ENCODE measurements at regions not wholly inside any gene's neighbourhood (a gene's known extent, or its start where the extent isn't known, plus 50 kb on each side); places are given as distances from the start of the nearest gene placed in this dataset.
"Not testable (repeated sequence)": the region's sequence is repeated elsewhere in the genome, so short reads cannot be mapped to it uniquely, and the experiment has no call there.

GRCh38 chr3:124636101-124636862, 94.0 kb upstream of the UMPS start:
- H3K36me3 Mint-ChIP-seq: no peaks in the 10 kb centered on the region
- no peaks in the 10 kb centered on the region for H3K27me3 Mint-ChIP-seq
- peaks cover 63% of the 10 kb centered on the region for H3K4me1 Mint-ChIP-seq
- ATAC-seq: no peak
- no peaks in the 10 kb centered on the region for H3K9me3 Mint-ChIP-seq
- peak overlapping the region; percentile 5 for H3K27ac Mint-ChIP-seq
- H3K4me3 Mint-ChIP-seq: no peak overlapping the region

- H3K9me3 Mint-ChIP-seq: no peaks in the 10 kb centered on the region
- H3K27ac Mint-ChIP-seq: peak overlapping the region; percentile 5
- no peaks in the 10 kb centered on the region for H3K36me3 Mint-ChIP-seq
- no peak overlapping the region for H3K4me3 Mint-ChIP-seq
- H3K4me1 Mint-ChIP-seq: peaks cover 69% of the 10 kb centered on the region
- no peak for ATAC-seq
- no peaks in the 10 kb centered on the region for H3K27me3 Mint-ChIP-seq
Measured at GRCh38 chr3:124636863-124637296, 93.4 kb upstream of the UMPS start.

DNA sequence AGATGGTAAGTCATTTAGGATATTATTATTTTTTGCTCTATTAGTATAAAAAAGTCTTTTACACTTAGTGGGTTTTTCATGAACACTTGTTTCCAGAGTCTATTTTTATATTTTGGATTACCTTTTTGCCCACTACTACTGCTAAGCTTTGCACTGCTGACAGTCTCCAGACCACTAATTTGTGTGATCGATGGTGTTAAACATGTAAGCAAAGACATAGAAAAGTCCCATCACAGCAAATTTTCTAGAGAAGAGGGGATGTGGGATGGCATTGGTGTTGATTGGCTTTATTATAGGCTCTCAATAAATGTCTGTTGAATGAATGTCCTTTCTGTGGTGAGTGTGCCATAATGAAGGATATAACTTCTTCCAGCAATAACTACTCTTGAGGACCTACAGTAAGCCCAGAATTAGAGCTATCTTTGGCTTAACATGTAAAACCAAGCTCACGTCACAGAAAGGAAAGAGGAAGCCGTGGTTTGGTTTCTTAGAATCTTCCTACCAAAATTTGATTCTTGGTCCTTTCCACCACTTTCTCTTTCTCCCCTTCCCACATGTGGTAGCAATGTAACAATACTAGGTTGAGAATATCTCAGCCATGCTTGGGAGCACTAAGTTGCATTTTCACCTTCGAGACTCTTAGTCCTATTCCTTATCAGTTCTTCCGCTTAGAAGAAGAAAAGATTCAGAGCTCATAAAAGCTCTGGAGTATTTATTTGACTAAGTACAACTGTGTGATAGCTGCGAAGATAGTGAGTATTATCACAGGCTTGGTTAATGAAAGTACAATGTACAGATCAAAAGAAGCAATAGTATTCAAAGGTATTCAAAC, 90.6 kb upstream of the UMPS start:
- H3K4me1 Mint-ChIP-seq: peaks cover 68% of the 10 kb centered on the region
- no peaks in the 10 kb centered on the region for H3K36me3 Mint-ChIP-seq
- peak overlapping the region; percentile 77 for H3K27ac Mint-ChIP-seq
- peak overlapping the region; percentile 74 for H3K4me3 Mint-ChIP-seq
- H3K27me3 Mint-ChIP-seq: no peaks in the 10 kb centered on the region
- ATAC-seq: peak; percentile 80
- H3K9me3 Mint-ChIP-seq: no peaks in the 10 kb centered on the region

GRCh38 chr3:124640635-124641306, 89.5 kb upstream of the UMPS start:
- Mint-ChIP-seq H3K27ac (peak overlapping the region; percentile 77), H3K4me3 (peak overlapping the region; percentile 74), H3K27me3 (no peaks in the 10 kb centered on the region), H3K9me3 (peaks cover 3% of the 10 kb centered on the region), H3K4me1 (peaks cover 69% of the 10 kb centered on the region), H3K36me3 (no peaks in the 10 kb centered on the region)
- ATAC-seq: no peak

- no peak overlapping the region for H3K27ac Mint-ChIP-seq
- H3K9me3 Mint-ChIP-seq: peaks cover 3% of the 10 kb centered on the region
- peaks cover 60% of the 10 kb centered on the region for H3K4me1 Mint-ChIP-seq
- H3K36me3 Mint-ChIP-seq: no peaks in the 10 kb centered on the region
- no peak for ATAC-seq
- H3K4me3 Mint-ChIP-seq: no peak overlapping the region
- no peaks in the 10 kb centered on the region for H3K27me3 Mint-ChIP-seq
Measured at GRCh38 chr3:124643453-124643852, 86.8 kb upstream of the UMPS start.

- not testable (repeated sequence) for H3K36me3 Mint-ChIP-seq, H3K9me3 Mint-ChIP-seq, H3K27me3 Mint-ChIP-seq, H3K4me3 Mint-ChIP-seq, H3K27ac Mint-ChIP-seq, ATAC-seq
- H3K4me1 Mint-ChIP-seq: peaks cover 60% of the 10 kb centered on the region
Measured at GRCh38 chr3:124646186-124646585, 84.1 kb upstream of the UMPS start.

DNA sequence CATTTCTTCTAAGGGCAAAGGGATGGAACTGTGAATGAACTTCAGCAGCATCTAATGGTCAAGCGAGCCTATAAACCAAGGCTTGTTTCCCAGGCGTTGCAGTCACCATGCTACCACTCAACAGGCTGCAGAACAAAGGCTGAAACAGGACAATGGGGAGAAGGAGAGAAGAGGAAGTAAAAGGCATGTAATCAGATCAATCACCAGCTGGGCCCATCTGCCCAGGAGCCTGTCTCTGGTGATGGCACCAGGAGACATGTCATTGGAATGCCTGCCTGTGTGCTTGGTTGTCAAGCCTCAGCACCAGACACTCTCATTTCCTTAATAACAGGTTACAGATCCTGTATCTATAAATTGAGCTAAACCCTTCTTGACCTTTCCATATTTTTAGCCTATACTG, 81.7 kb upstream of the UMPS start:
- peak; percentile 34 for ATAC-seq
- Mint-ChIP-seq H3K36me3 (no peaks in the 10 kb centered on the region), H3K27ac (no peak overlapping the region), H3K9me3 (peaks cover 6% of the 10 kb centered on the region), H3K27me3 (no peaks in the 10 kb centered on the region), H3K4me1 (peaks cover 64% of the 10 kb centered on the region), H3K4me3 (no peak overlapping the region)

DNA sequence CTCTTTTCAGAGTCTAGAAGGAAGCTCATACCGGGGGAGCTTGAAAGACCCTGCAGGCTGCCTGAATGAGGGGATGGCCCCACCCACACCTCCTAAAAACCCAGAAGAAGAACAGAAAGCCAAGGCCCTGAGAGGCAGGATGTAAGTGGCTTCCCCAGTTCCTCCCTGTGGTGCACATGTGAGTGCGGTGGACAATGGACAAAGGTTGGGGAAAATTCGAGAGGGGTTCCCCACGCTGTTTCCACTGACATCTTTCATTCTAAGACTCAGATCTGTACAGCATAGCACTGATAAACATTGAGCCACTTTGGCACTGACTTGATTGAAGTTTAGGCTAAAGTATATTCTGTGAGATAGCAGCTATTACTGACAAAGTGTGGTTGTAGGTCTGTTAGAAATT, 79.5 kb upstream of the UMPS start:
- Mint-ChIP-seq H3K36me3 (no peaks in the 10 kb centered on the region), H3K9me3 (peaks cover 3% of the 10 kb centered on the region), H3K27ac (peak overlapping the region; percentile 67), H3K4me3 (peak overlapping the region; percentile 27), H3K4me1 (peaks cover 51% of the 10 kb centered on the region), H3K27me3 (no peaks in the 10 kb centered on the region)
- ATAC-seq: peak; percentile 90

DNA sequence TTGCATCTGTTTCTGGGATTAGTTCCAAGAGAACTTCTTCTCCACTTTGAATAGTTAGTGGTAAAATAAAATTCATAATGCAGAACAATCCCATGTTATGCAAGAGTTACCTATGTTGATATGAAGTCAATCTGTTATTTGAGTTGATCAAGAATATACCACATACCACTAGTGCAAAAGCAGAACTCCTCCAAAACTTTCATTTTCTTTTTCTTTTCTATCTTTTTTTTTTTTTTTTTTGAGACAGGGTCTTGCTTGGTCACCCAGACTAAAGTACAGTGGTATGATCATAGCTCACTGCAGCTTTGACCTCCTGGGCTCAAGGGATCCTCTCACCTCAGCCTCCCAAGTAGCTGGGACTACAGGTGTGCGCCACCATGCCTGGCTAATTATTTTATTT, 78.8 kb upstream of the UMPS start:
- peak overlapping the region; percentile 67 for H3K27ac Mint-ChIP-seq
- peak; percentile 13 for ATAC-seq
- H3K27me3 Mint-ChIP-seq, H3K4me3 Mint-ChIP-seq, H3K36me3 Mint-ChIP-seq, H3K9me3 Mint-ChIP-seq: not testable (repeated sequence)
- peaks cover 50% of the 10 kb centered on the region for H3K4me1 Mint-ChIP-seq

- Mint-ChIP-seq H3K4me3 (no peak overlapping the region), H3K36me3 (no peaks in the 10 kb centered on the region), H3K4me1 (peaks cover 53% of the 10 kb centered on the region), H3K27me3 (no peaks in the 10 kb centered on the region), H3K9me3 (peaks cover 3% of the 10 kb centered on the region), H3K27ac (peak overlapping the region; percentile 67)
- peak; percentile 24 for ATAC-seq
Measured at GRCh38 chr3:124652009-124652408, 78.2 kb upstream of the UMPS start.

GRCh38 chr3:124653071-124653796, 77.0 kb upstream of the UMPS start:
- H3K9me3 Mint-ChIP-seq: peaks cover 3% of the 10 kb centered on the region
- peaks cover 56% of the 10 kb centered on the region for H3K4me1 Mint-ChIP-seq
- H3K36me3 Mint-ChIP-seq: no peaks in the 10 kb centered on the region
- peak overlapping the region; percentile 67 for H3K27ac Mint-ChIP-seq
- no peak for ATAC-seq
- H3K27me3 Mint-ChIP-seq: peaks cover 5% of the 10 kb centered on the region
- no peak overlapping the region for H3K4me3 Mint-ChIP-seq

GRCh38 chr3:124653797-124654469, 76.3 kb upstream of the UMPS start:
- Mint-ChIP-seq H3K27ac (no peak overlapping the region), H3K36me3 (no peaks in the 10 kb centered on the region), H3K4me1 (peaks cover 49% of the 10 kb centered on the region), H3K9me3 (peaks cover 3% of the 10 kb centered on the region), H3K4me3 (no peak overlapping the region), H3K27me3 (peaks cover 8% of the 10 kb centered on the region)
- no peak for ATAC-seq

DNA sequence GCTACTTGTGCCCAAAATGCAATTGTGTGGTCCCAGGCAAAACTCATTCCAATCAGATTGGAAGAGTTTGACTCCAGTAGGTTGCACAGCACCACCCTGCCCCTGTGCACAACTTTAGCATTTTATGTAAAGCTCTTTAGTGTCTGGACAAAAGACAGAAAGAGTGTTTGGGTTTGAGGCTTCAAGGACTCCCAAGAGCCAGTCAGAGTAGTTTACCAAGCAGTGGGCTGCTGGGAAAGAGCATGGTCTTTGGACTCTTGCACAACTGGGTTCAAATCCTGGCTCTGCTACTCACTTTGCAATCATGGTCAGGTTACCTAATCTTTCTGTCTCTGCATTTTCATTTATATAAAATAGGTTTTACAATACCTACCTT, 75.8 kb upstream of the UMPS start:
- ATAC-seq: no peak
- peaks cover 49% of the 10 kb centered on the region for H3K4me1 Mint-ChIP-seq
- no peak overlapping the region for H3K27ac Mint-ChIP-seq
- H3K36me3 Mint-ChIP-seq: no peaks in the 10 kb centered on the region
- peaks cover 8% of the 10 kb centered on the region for H3K27me3 Mint-ChIP-seq
- H3K9me3 Mint-ChIP-seq: peaks cover 3% of the 10 kb centered on the region
- no peak overlapping the region for H3K4me3 Mint-ChIP-seq

- H3K4me1 Mint-ChIP-seq: peaks cover 36% of the 10 kb centered on the region
- peaks cover 8% of the 10 kb centered on the region for H3K27me3 Mint-ChIP-seq
- H3K4me3 Mint-ChIP-seq: no peak overlapping the region
- no peak for ATAC-seq
- H3K27ac Mint-ChIP-seq: no peak overlapping the region
- peaks cover 3% of the 10 kb centered on the region for H3K9me3 Mint-ChIP-seq
- no peaks in the 10 kb centered on the region for H3K36me3 Mint-ChIP-seq
Measured at GRCh38 chr3:124656531-124656930, 73.7 kb upstream of the UMPS start.

Measured in stimulated activated memory B cell treated with anti-CD40 and anti-IgM and Interleukin-4, amounts not matched to agents 10 μg/mL and 1 μg/mL and 100 μg/mL, for 72 hours (primary cell).